GM18505 (cell line): ENCODE measurements at regions not wholly inside any gene's neighbourhood (a gene's known extent, or its start where the extent isn't known, plus 50 kb on each side); places are given as distances from the start of the nearest gene placed in this dataset.

Experiments used
- ATAC-seq: cut with Tn5 transposase; IDR thresholded peaks from one replicate; pipeline ENCODE4 v1.9.1; 2021; ENCODE audit not compliant: unreplicated experiment
- POLR2A ChIP-seq: IDR thresholded peaks from 4 replicates; pipeline ENCODE4 v1.6.1; 2011; ENCODE audit warnings: borderline replicate concordance; ENCODE audit not compliant: insufficient read depth, insufficient read length; ENCODE audit errors: extremely low read depth

GRCh38 chr18:42177390-42177789, 222.4 kb downstream of the PIK3C3 start:
- TF ChIP-seq POLR2A, result no peak
- no peak for ATAC-seq

- TF ChIP-seq POLR2A, result no peak
- ATAC-seq, result no peak
These were observed 223.5 kb downstream of the PIK3C3 start for GRCh38 chr18:42178376-42179080.

GRCh38 chr18:42179542-42180121, 224.6 kb downstream of the PIK3C3 start:
- no peak for ATAC-seq
- TF ChIP-seq POLR2A, result no peak

GRCh38 chr18:42181474-42181873, 226.4 kb downstream of the PIK3C3 start:
- no peak for TF ChIP-seq POLR2A
- ATAC-seq, result no peak

GRCh38 chr18:42182728-42183700, 228.0 kb downstream of the PIK3C3 start:
- TF ChIP-seq POLR2A, result no peak

GRCh38 chr18:42183746-42184145, 228.7 kb downstream of the PIK3C3 start:
- ATAC-seq, result no peak
- TF ChIP-seq POLR2A, result no peak

More at GRCh38 chr18:42182728-42183700, 228.0 kb downstream of the PIK3C3 start:
- ATAC-seq, result no peak

GRCh38 chr18:42184685-42185477, 229.8 kb downstream of the PIK3C3 start:
- no peak for ATAC-seq
- TF ChIP-seq POLR2A, result no peak

GRCh38 chr18:42185486-42185885, 230.5 kb downstream of the PIK3C3 start:
- no peak for ATAC-seq
- no peak for TF ChIP-seq POLR2A

GRCh38 chr18:42187611-42188380, 232.8 kb downstream of the PIK3C3 start:
- ATAC-seq, result no peak
- TF ChIP-seq POLR2A, result no peak

GRCh38 chr18:42190643-42191042, 235.6 kb downstream of the PIK3C3 start:
- TF ChIP-seq POLR2A, result no peak
- ATAC-seq, result no peak

GRCh38 chr18:42192251-42193248, 237.5 kb downstream of the PIK3C3 start:
- no peak for TF ChIP-seq POLR2A
- no peak for ATAC-seq
